Activated naive CD4-positive, alpha-beta T cell treated with anti-CD3 and anti-CD28 coated beads, Interleukin-2, amount 50 U/mL, for 72 hours (primary cell): ENCODE measurements at regions not wholly inside any gene's neighbourhood (a gene's known extent, or its start where the extent isn't known, plus 50 kb on each side); places are given as distances from the start of the nearest gene placed in this dataset.

ENCODE experiments used
- ATAC-seq, 2 donors: fragments of 150-1000 bp; cut with Tn5 transposase; 2 replicates each; pipeline ENCODE4 v1.10.0; 2021; ENCODE audit warnings: mild to moderate bottlenecking in 2 of 2, moderate library complexity in 2 of 2
- DNase-seq, 2 donors: peaks; one replicate each; pipeline ENCODE4 v3.0.0; 2021 to 2022; ENCODE audit warnings: low spot score in 2 of 2
- H3K27ac Mint-ChIP-seq, 2 donors: one replicate each; pipeline ENCODE4 v1.8.0; 2022; ENCODE audit warnings: mild to moderate bottlenecking in 2 of 2, mixed read lengths in 2 of 2
- H3K36me3 Mint-ChIP-seq, 2 donors: one replicate each; pipeline ENCODE4 v1.8.0; 2022; ENCODE audit warnings: mixed read lengths in 2 of 2
- H3K9me3 Mint-ChIP-seq, 2 donors: one replicate each; pipeline ENCODE4 v1.8.0; 2022; ENCODE audit warnings: mixed read lengths in 2 of 2

- Mint-ChIP-seq H3K27ac (no peak overlapping the region), H3K9me3 (peaks cover 2 to 10% of the 10 kb centered on the region in 2 donors), H3K36me3 (no peaks in the 10 kb centered on the region)
- no peak for DNase-seq
- no peak for ATAC-seq
These were observed 368.8 kb downstream of the MEIS1 start for GRCh38 chr2:66803726-66804125.

- no peaks in the 10 kb centered on the region for H3K36me3 Mint-ChIP-seq
- no peak for DNase-seq
- no peak overlapping the region for H3K27ac Mint-ChIP-seq
- H3K9me3 Mint-ChIP-seq, result peaks cover 0 to 3% of the 10 kb centered on the region in 2 donors
- no peak for ATAC-seq
These were observed 370.3 kb downstream of the MEIS1 start for GRCh38 chr2:66805016-66805865.

- Mint-ChIP-seq H3K27ac (no peak overlapping the region), H3K36me3 (no peaks in the 10 kb centered on the region), H3K9me3 (peaks cover 0 to 3% of the 10 kb centered on the region in 2 donors)
- DNase-seq, result no peak
- ATAC-seq, result no peak
These were observed 371.0 kb downstream of the MEIS1 start for GRCh38 chr2:66805968-66806367.

GRCh38 chr2:66813525-66813924 lies 378.6 kb downstream of the MEIS1 start:
- Mint-ChIP-seq H3K36me3 (no peaks in the 10 kb centered on the region), H3K9me3 (peaks cover 6 to 7% of the 10 kb centered on the region in 2 donors), H3K27ac (no peak overlapping the region)
- DNase-seq (no peak), ATAC-seq (no peak)

- no peak for DNase-seq
- Mint-ChIP-seq H3K36me3 (no peaks in the 10 kb centered on the region), H3K9me3 (peaks cover 6 to 8% of the 10 kb centered on the region in 2 donors)
These were observed 379.1 kb downstream of the MEIS1 start for GRCh38 chr2:66813976-66814375.

GRCh38 chr2:66814916-66815315 lies 380.0 kb downstream of the MEIS1 start:
- H3K9me3 Mint-ChIP-seq, result peaks cover 6 to 11% of the 10 kb centered on the region in 2 donors
- DNase-seq, result no peak
- H3K36me3 Mint-ChIP-seq, result no peaks in the 10 kb centered on the region
- H3K27ac Mint-ChIP-seq, result no peak overlapping the region
- ATAC-seq, result no peak

More at GRCh38 chr2:66813976-66814375, 379.1 kb downstream of the MEIS1 start:
- no peak for ATAC-seq
- no peak overlapping the region for H3K27ac Mint-ChIP-seq

GRCh38 chr2:66815886-66816285 lies 381.0 kb downstream of the MEIS1 start:
- DNase-seq (no peak), ATAC-seq (no peak)
- Mint-ChIP-seq H3K9me3 (peaks cover 6 to 11% of the 10 kb centered on the region in 2 donors), H3K36me3 (no peaks in the 10 kb centered on the region), H3K27ac (no peak overlapping the region)

GRCh38 chr2:66821168-66821567 lies 386.2 kb downstream of the MEIS1 start:
- Mint-ChIP-seq H3K36me3 (no peaks in the 10 kb centered on the region), H3K9me3 (peaks cover 5 to 11% of the 10 kb centered on the region in 2 donors), H3K27ac (no peak overlapping the region)
- ATAC-seq (no peak), DNase-seq (no peak)

- Mint-ChIP-seq H3K27ac (no peak overlapping the region), H3K36me3 (no peaks in the 10 kb centered on the region), H3K9me3 (peaks cover 5 to 8% of the 10 kb centered on the region in 2 donors)
- no peak for ATAC-seq
- DNase-seq, result no peak
These were observed 387.3 kb downstream of the MEIS1 start for GRCh38 chr2:66822186-66822585.

- ATAC-seq (no peak), DNase-seq (no peak)
- no peak overlapping the region for H3K27ac Mint-ChIP-seq
- H3K36me3 Mint-ChIP-seq, result no peaks in the 10 kb centered on the region
- H3K9me3 Mint-ChIP-seq, result peaks cover 4 to 9% of the 10 kb centered on the region in 2 donors
These were observed 390.0 kb downstream of the MEIS1 start for GRCh38 chr2:66824926-66825325.

GRCh38 chr2:66827851-66828250 lies 392.9 kb downstream of the MEIS1 start:
- Mint-ChIP-seq H3K36me3 (peaks cover 0 to 4% of the 10 kb centered on the region in 2 donors), H3K9me3 (peaks cover 11 to 14% of the 10 kb centered on the region in 2 donors), H3K27ac (no peak overlapping the region)
- ATAC-seq (no peak), DNase-seq (no peak)

GRCh38 chr2:66828876-66829275 lies 394.0 kb downstream of the MEIS1 start:
- peaks cover 12 to 13% of the 10 kb centered on the region in 2 donors for H3K9me3 Mint-ChIP-seq
- peaks cover 0 to 4% of the 10 kb centered on the region in 2 donors for H3K36me3 Mint-ChIP-seq
- no peak for ATAC-seq

GRCh38 chr2:66830881-66831280 lies 396.0 kb downstream of the MEIS1 start:
- H3K36me3 Mint-ChIP-seq, result peaks cover 0 to 4% of the 10 kb centered on the region in 2 donors
- no peak for DNase-seq
- H3K9me3 Mint-ChIP-seq, result peaks cover 8 to 12% of the 10 kb centered on the region in 2 donors
- ATAC-seq, result no peak
- no peak overlapping the region for H3K27ac Mint-ChIP-seq

More at GRCh38 chr2:66828876-66829275, 394.0 kb downstream of the MEIS1 start:
- DNase-seq, result no peak
- no peak overlapping the region for H3K27ac Mint-ChIP-seq

GRCh38 chr2:66832646-66833435 lies 397.9 kb downstream of the MEIS1 start:
- no peak for DNase-seq
- H3K36me3 Mint-ChIP-seq, result peaks cover 0 to 4% of the 10 kb centered on the region in 2 donors
- H3K27ac Mint-ChIP-seq, result no peak overlapping the region
- no peak for ATAC-seq
- peaks cover 18 to 21% of the 10 kb centered on the region in 2 donors for H3K9me3 Mint-ChIP-seq

- peaks cover 0 to 4% of the 10 kb centered on the region in 2 donors for H3K36me3 Mint-ChIP-seq
- no peak for ATAC-seq
- no peak for DNase-seq
- no peak overlapping the region for H3K27ac Mint-ChIP-seq
- H3K9me3 Mint-ChIP-seq, result peaks cover 14 to 21% of the 10 kb centered on the region in 2 donors
These were observed 399.9 kb downstream of the MEIS1 start for GRCh38 chr2:66834859-66835258.

- ATAC-seq, result no peak
These were observed 401.9 kb downstream of the MEIS1 start for GRCh38 chr2:66836851-66837250.

More at GRCh38 chr2:66836851-66837250, 401.9 kb downstream of the MEIS1 start:
- DNase-seq, result no peak
- Mint-ChIP-seq H3K9me3 (peaks cover 10 to 19% of the 10 kb centered on the region in 2 donors), H3K27ac (no peak overlapping the region), H3K36me3 (peaks cover 0 to 4% of the 10 kb centered on the region in 2 donors)
